Activated naive CD4-positive, alpha-beta T cell (primary cell): ENCODE measurements at regions not wholly inside any gene's neighbourhood (a gene's known extent, or its start where the extent isn't known, plus 50 kb on each side); places are given as distances from the start of the nearest gene placed in this dataset.

Experiments used
- DNase-seq, 4 experiments: peaks; one replicate each; lab custom pipeline; 2025; lab: John Stamatoyannopoulos, UW

- no peak for DNase-seq
Observed at GRCh38 chr15:91473894-91474545, 374.0 kb downstream of the SV2B start.

GRCh38 chr15:91476861-91477260, 376.6 kb upstream of the SLCO3A1 start:
- DNase-seq: no peak

- no peak for DNase-seq
Observed at GRCh38 chr15:91478717-91479191, 374.8 kb upstream of the SLCO3A1 start.

- no peak for DNase-seq
Observed at GRCh38 chr15:91480426-91480825, 373.1 kb upstream of the SLCO3A1 start.

- DNase-seq: no peak
Observed at GRCh38 chr15:91482799-91483198, 370.7 kb upstream of the SLCO3A1 start.

- DNase-seq: no peak
Observed at GRCh38 chr15:91484141-91484540, 369.4 kb upstream of the SLCO3A1 start.

GRCh38 chr15:91488452-91488851, 365.1 kb upstream of the SLCO3A1 start:
- no peak for DNase-seq

GRCh38 chr15:91490211-91490610, 363.3 kb upstream of the SLCO3A1 start:
- DNase-seq: no peak

- DNase-seq: no peak
Observed at GRCh38 chr15:91491101-91491950, 362.2 kb upstream of the SLCO3A1 start.

GRCh38 chr15:91496754-91497691, 356.5 kb upstream of the SLCO3A1 start:
- DNase-seq: no peak

GRCh38 chr15:91498046-91498748, 355.3 kb upstream of the SLCO3A1 start:
- no peak for DNase-seq

- DNase-seq: no peak
Observed at GRCh38 chr15:91498749-91499062, 354.8 kb upstream of the SLCO3A1 start.

GRCh38 chr15:91499774-91500383, 353.6 kb upstream of the SLCO3A1 start:
- DNase-seq: no peak

- no peak for DNase-seq
Observed at GRCh38 chr15:91508633-91509032, 344.9 kb upstream of the SLCO3A1 start.

GRCh38 chr15:91514147-91514546, 339.4 kb upstream of the SLCO3A1 start:
- DNase-seq: no peak

- no peak for DNase-seq
Observed at GRCh38 chr15:91515188-91515754, 338.2 kb upstream of the SLCO3A1 start.

GRCh38 chr15:91516866-91517265, 336.6 kb upstream of the SLCO3A1 start:
- no peak for DNase-seq

- no peak for DNase-seq
Observed at GRCh38 chr15:91517491-91518200, 335.9 kb upstream of the SLCO3A1 start.

- DNase-seq: no peak
Observed at GRCh38 chr15:91520850-91521249, 332.7 kb upstream of the SLCO3A1 start.

- no peak for DNase-seq
Observed at GRCh38 chr15:91521548-91521947, 332.0 kb upstream of the SLCO3A1 start.
